K562 (cell line): ENCODE measurements at regions not wholly inside any gene's neighbourhood (a gene's known extent, or its start where the extent isn't known, plus 50 kb on each side); places are given as distances from the start of the nearest gene placed in this dataset.

Source experiments
- MCM3 ChIP-seq: fragments of 450-650 bp; IDR thresholded peaks from 2 replicates; pipeline ENCODE4 v1.6.1; 2016
- MEF2D ChIP-seq: conservative IDR thresholded peaks from 2 replicates; pipeline ENCODE4 v1.6.1; 2016; ENCODE audit warnings: low read depth, missing genetic modification characterization, missing compliant biosample characterization
- RAD51 ChIP-seq: fragments of 450-650 bp; IDR thresholded peaks from 2 replicates; pipeline ENCODE4 v1.7.1; 2016; ENCODE audit warnings: low read depth, mild to moderate bottlenecking, borderline replicate concordance
- YY1 ChIP-seq, 3 experiments: IDR thresholded peaks; 2 replicates each; pipeline ENCODE4 v1.6.1; 2011; ENCODE audit warnings: low read length in 2 of 3, mild to moderate bottlenecking in 2 of 3, moderate library complexity in 2 of 3, borderline replicate concordance in 1 of 3, control low read depth in 1 of 3, low read depth in 1 of 3; ENCODE audit not compliant: insufficient read depth in 3 of 3, insufficient replicate concordance in 2 of 3, control insufficient read depth in 1 of 3, insufficient read length in 1 of 3; ENCODE audit errors: extremely low read depth in 1 of 3
- ZKSCAN8 ChIP-seq: fragments of 200-800 bp; sonication (Bioruptor generic); IDR thresholded peaks from 2 replicates; pipeline ENCODE4 v1.6.1; 2016; ENCODE audit warnings: missing genetic modification characterization, missing compliant biosample characterization
- ZNF318 ChIP-seq, 2 experiments: fragments of 450-650 bp; IDR thresholded peaks; 2 replicates each; pipeline ENCODE4 v1.6.1; 2016; ENCODE audit warnings: mild to moderate bottlenecking in 2 of 2, borderline replicate concordance in 1 of 2, low read depth in 1 of 2, moderate library complexity in 1 of 2

GRCh38 chr14:43896044-43896443 is 611.0 kb downstream of the FSCB start (continued):
- TF ChIP-seq ZNF318 (IDR thresholded peaks at IDR 0.05; ENCODE audit: borderline replicate concordance in 1 of 2, low read depth in 1 of 2): no peak
- no peak for TF ChIP-seq MEF2D (tag)
- TF ChIP-seq YY1 (IDR thresholded peaks at IDR 0.05; ENCODE audit: borderline replicate concordance in 1 of 3, control insufficient read depth in 1 of 3, extremely low read depth in 1 of 3, insufficient read depth in 3 of 3, insufficient read length in 1 of 3, insufficient replicate concordance in 2 of 3, low read depth in 1 of 3, low read length in 2 of 3): no peak
- no peak for TF ChIP-seq ZKSCAN8 (CRISPR knock-in tag)
- no peak for TF ChIP-seq MCM3
- TF ChIP-seq RAD51: no peak
